Panc1 (cell line): ENCODE measurements at regions not wholly inside any gene's neighbourhood (a gene's known extent, or its start where the extent isn't known, plus 50 kb on each side); places are given as distances from the start of the nearest gene placed in this dataset.

Experiments
- CTCF ChIP-seq: fragments of 450-650 bp; IDR thresholded peaks from 2 replicates; pipeline ENCODE4 v1.5.1; 2017; ENCODE audit warnings: mild to moderate bottlenecking
- POLR2AphosphoS5 ChIP-seq: IDR thresholded peaks from 2 replicates; pipeline ENCODE4 v1.6.1; 2012; ENCODE audit warnings: mild to moderate bottlenecking, low read depth, low read length, moderate library complexity

- TF ChIP-seq CTCF (no peak), POLR2AphosphoS5 (no peak)
Observed at GRCh38 chr2:153787612-153788011, 84.1 kb upstream of the GALNT13 start.
